B cell (primary cell): ENCODE measurements at regions not wholly inside any gene's neighbourhood (a gene's known extent, or its start where the extent isn't known, plus 50 kb on each side); places are given as distances from the start of the nearest gene placed in this dataset.

ENCODE experiments used
- ATAC-seq: fragments of 200-7000 bp; cut with Tn5 transposase; one replicate; pipeline ENCODE4 v1.10.0; 2021; ENCODE audit warnings: low read depth, mild to moderate bottlenecking, moderate number of reproducible peaks, moderate library complexity
- CTCF ChIA-PET: fragments of 350-600 bp; sonication (Branson Sonifier 250); formaldehyde crosslinking; loops from one replicate; lab custom pipeline; 2021; ENCODE audit warnings: antibody characterized with exemption, inconsistent platforms; lab: Charles Lee
- POLR2A ChIA-PET: fragments of 350-600 bp; sonication (Branson Sonifier 250); formaldehyde crosslinking; loops from one replicate; lab custom pipeline; 2021; ENCODE audit warnings: antibody characterized with exemption; lab: Charles Lee
- DNase-seq: peaks from one replicate; pipeline ENCODE4 v3.0.0; 2013
- H2AFZ ChIP-seq: 2 replicates; pipeline ENCODE4 v1.6.1; 2012; ENCODE audit warnings: mild to moderate bottlenecking, low read depth, low read length; ENCODE audit not compliant: insufficient read depth, poor library complexity, severe bottlenecking
- H3K27ac ChIP-seq, 2 donors: 1 replicate in 1 of 2; 2 replicates in 1 of 2; pipeline ENCODE4 v1.5.1; 2012 to 2013; ENCODE audit warnings: low read length in 2 of 2, mild to moderate bottlenecking in 2 of 2, moderate library complexity in 1 of 2
- H3K27me3 ChIP-seq, 4 experiments: fragments of 200-600 bp in 1 of 4; sonication (generic) in 1 of 4; replicated peaks in 1 of 4; 1 replicate in 2 of 4; 2 replicates in 2 of 4; pipeline versions ENCODE4 v1.6.1 to v1.7.0; 2013 to 2016; ENCODE audit warnings: low read length in 3 of 4, mild to moderate bottlenecking in 2 of 4, mixed read lengths in 1 of 4, moderate library complexity in 1 of 4; ENCODE audit not compliant: insufficient read depth in 4 of 4, control insufficient read depth in 3 of 4; ENCODE audit errors: control extremely low read depth in 1 of 4
- H3K36me3 ChIP-seq, 2 experiments: replicated peaks in 1 of 2; 1 replicate in 1 of 2; 2 replicates in 1 of 2; pipeline versions ENCODE4 v1.6.1 to v1.7.1; 2013; ENCODE audit warnings: low read length in 1 of 2; ENCODE audit not compliant: insufficient read depth in 2 of 2, control insufficient read depth in 1 of 2; ENCODE audit errors: control extremely low read depth in 1 of 2, extremely low read depth in 1 of 2
- H3K4me1 ChIP-seq, 2 donors: fragments of 200-600 bp in 1 of 2; sonication (generic) in 1 of 2; 1 replicate in 1 of 2; 2 replicates in 1 of 2; pipeline versions ENCODE4 v1.5.1 to v1.6.1; 2013 to 2017; ENCODE audit warnings: low read length in 2 of 2; ENCODE audit not compliant: control insufficient read depth in 2 of 2, insufficient read depth in 2 of 2
- H3K4me2 ChIP-seq: replicated peaks from 2 replicates; pipeline ENCODE3; 2012; ENCODE audit warnings: mild to moderate bottlenecking, low read depth, low read length; ENCODE audit not compliant: poor library complexity, severe bottlenecking
- H3K4me3 ChIP-seq, 5 experiments: fragments of 200-600 bp in 1 of 5; sonication (generic) in 1 of 5; 1 replicate in 3 of 5; 2 replicates in 2 of 5; pipeline versions ENCODE4 v1.5.1 to v1.7.0; 2011 to 2016; ENCODE audit warnings: low read length in 4 of 5, mild to moderate bottlenecking in 4 of 5, low read depth in 2 of 5, control low read depth in 1 of 5, moderate library complexity in 1 of 5; ENCODE audit not compliant: insufficient read depth in 1 of 5; ENCODE audit errors: control extremely low read depth in 1 of 5, extremely low read depth in 1 of 5
- H3K79me2 ChIP-seq: fragments of 200-600 bp; sonication (generic); one replicate; pipeline ENCODE4 v1.6.0; 2016; ENCODE audit warnings: low read length; ENCODE audit not compliant: control insufficient read depth, insufficient read depth
- H3K9ac ChIP-seq: fragments of 200-600 bp; sonication (generic); 2 replicates; pipeline ENCODE4 v1.6.1; 2017; ENCODE audit warnings: mild to moderate bottlenecking, low read length, moderate library complexity
- H3K9me3 ChIP-seq, 3 donors: one replicate each; pipeline versions ENCODE4 v1.6.1 to v1.7.1; 2013; ENCODE audit warnings: low read length in 2 of 3; ENCODE audit not compliant: control insufficient read depth in 2 of 3, insufficient read depth in 1 of 3; ENCODE audit errors: control extremely low read depth in 1 of 3
- H4K20me1 ChIP-seq: 2 replicates; pipeline ENCODE4 v1.6.0; 2012; ENCODE audit warnings: mild to moderate bottlenecking, low read length; ENCODE audit not compliant: insufficient read depth, control insufficient read depth, poor library complexity, severe bottlenecking
- H3K27ac Mint-ChIP-seq: one replicate; pipeline ENCODE4 v1.8.0; 2021; ENCODE audit warnings: mixed read lengths
- H3K27me3 Mint-ChIP-seq: one replicate; pipeline ENCODE4 v1.8.0; 2021; ENCODE audit warnings: mixed read lengths
- H3K4me1 Mint-ChIP-seq: one replicate; pipeline ENCODE4 v1.8.0; 2021; ENCODE audit warnings: mixed read lengths
- H3K4me3 Mint-ChIP-seq: one replicate; pipeline ENCODE4 v1.8.0; 2021; ENCODE audit warnings: mixed read lengths
- H3K9me3 Mint-ChIP-seq: one replicate; pipeline ENCODE4 v1.8.0; 2022; ENCODE audit warnings: mixed read lengths; ENCODE audit not compliant: insufficient read depth
- EZH2 ChIP-seq: IDR thresholded peaks from 2 replicates; pipeline ENCODE4 v1.6.1; 2012; ENCODE audit warnings: borderline replicate concordance, low read depth, mild to moderate bottlenecking, moderate library complexity, low read length; ENCODE audit not compliant: insufficient read depth, poor library complexity, severe bottlenecking
- whole genome bisulfite sequencing: methylation state at CpG from one replicate; pipeline ENCODE4 v1.1.5; 2013; ENCODE audit warnings: missing lambda C conversion rate; ENCODE audit not compliant: insufficient coverage; 5-methylcytosine and 5-hydroxymethylcytosine counted together
- intact Hi-C: fragments of 100-400 bp; cut with micrococcal nuclease; formaldehyde crosslinking; loops from one replicate; pipeline ENCODE4 v1.10.0; 2022
- TF ChIP-seq, protein P1 (sequence below): fragments of 200-600 bp; IDR thresholded peaks from one replicate; pipeline ENCODE4 v1.8.0; 2022; ENCODE audit warnings: antibody characterized with exemption, mild to moderate bottlenecking

DNA sequence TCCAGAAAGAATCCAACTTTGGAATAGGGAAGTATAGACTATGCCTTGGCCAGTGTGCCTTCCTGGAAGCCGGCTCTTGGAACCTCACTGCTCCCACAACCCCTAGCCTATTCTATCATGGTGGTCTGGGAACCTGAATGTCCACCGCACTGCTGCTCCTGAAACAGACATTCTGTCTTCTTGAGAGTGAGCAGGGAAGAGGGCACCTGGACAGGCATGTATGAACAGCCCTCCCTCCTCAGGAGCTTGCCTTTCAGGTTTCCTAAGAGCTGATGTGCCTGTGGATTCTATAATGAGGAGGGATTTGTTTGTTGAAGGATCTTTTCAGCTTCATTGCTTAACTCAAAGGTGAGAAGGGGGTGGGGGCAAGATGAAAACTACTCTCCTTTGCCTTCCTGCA is 55.1 kb upstream of the XPA start:
- Histone ChIP-seq H3K36me3 (no peaks in the 10 kb centered on the region), H4K20me1 (no peaks in the 10 kb centered on the region), H3K27ac (no peak overlapping the region), H3K9me3 (no peaks in the 10 kb centered on the region), H3K27me3 (peaks cover 0 to 14% (median 8%) of the 10 kb centered on the region in 4 experiments), H3K4me3 (no peak overlapping the region), H3K79me2 (no peaks in the 10 kb centered on the region), H2AFZ (no peak overlapping the region), H3K4me2 (no peak overlapping the region), H3K9ac (no peak overlapping the region), H3K4me1 (no peaks in the 10 kb centered on the region)
- POLR2A ChIA-PET: no interaction called here
- no peaks in the 10 kb centered on the region for H3K9me3 Mint-ChIP-seq
- H3K27ac Mint-ChIP-seq: no peak overlapping the region
- intact Hi-C loops: no loop called here
- no peak overlapping the region for H3K4me3 Mint-ChIP-seq
- CTCF ChIA-PET: interaction anchor here (1.3 kb wide), 1 partner anchor 38 kb away, joined by 3 read pairs; no protein-coding TSS in a partner anchor
- peaks cover 7% of the 10 kb centered on the region for H3K27me3 Mint-ChIP-seq
- TF ChIP-seq, protein P1, sequence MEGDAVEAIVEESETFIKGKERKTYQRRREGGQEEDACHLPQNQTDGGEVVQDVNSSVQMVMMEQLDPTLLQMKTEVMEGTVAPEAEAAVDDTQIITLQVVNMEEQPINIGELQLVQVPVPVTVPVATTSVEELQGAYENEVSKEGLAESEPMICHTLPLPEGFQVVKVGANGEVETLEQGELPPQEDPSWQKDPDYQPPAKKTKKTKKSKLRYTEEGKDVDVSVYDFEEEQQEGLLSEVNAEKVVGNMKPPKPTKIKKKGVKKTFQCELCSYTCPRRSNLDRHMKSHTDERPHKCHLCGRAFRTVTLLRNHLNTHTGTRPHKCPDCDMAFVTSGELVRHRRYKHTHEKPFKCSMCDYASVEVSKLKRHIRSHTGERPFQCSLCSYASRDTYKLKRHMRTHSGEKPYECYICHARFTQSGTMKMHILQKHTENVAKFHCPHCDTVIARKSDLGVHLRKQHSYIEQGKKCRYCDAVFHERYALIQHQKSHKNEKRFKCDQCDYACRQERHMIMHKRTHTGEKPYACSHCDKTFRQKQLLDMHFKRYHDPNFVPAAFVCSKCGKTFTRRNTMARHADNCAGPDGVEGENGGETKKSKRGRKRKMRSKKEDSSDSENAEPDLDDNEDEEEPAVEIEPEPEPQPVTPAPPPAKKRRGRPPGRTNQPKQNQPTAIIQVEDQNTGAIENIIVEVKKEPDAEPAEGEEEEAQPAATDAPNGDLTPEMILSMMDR: no peak
- no peak for TF ChIP-seq EZH2
- DNase-seq (no peak), ATAC-seq (no peak)
- no CpG with 5 or more reads among the region's 2 CpGs for WGBS
- no peaks in the 10 kb centered on the region for H3K4me1 Mint-ChIP-seq

DNA sequence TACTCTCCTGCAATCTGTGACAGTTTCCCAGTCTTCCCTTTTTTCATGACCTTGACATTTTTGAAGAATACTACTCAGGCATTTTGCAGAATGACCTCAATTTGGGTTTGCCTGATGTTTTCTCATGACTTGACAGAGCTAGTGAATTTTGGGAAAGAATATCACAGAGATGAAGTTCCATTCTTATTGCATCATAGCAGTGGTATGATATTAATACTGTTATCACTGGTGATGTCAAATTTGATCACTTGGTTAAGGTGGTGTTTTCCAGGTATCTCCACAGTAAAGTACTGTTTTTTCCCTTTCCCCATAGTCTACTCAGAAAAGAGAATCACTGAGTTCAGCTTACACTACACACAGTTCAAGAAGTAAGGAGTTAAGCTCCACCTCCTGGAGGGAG is 56.2 kb upstream of the XPA start:
- ATAC-seq (no peak), DNase-seq (no peak)
- H3K9me3 Mint-ChIP-seq: no peaks in the 10 kb centered on the region
- no peak overlapping the region for H3K9ac ChIP-seq
- no peak overlapping the region for H3K4me3 Mint-ChIP-seq
- H3K4me1 Mint-ChIP-seq: no peaks in the 10 kb centered on the region
- ChIA-PET CTCF (no interaction called here), POLR2A (no interaction called here)
- H3K79me2 ChIP-seq: no peaks in the 10 kb centered on the region
- no peak overlapping the region for H3K4me3 ChIP-seq
- no peaks in the 10 kb centered on the region for H3K9me3 ChIP-seq
- no peaks in the 10 kb centered on the region for H3K36me3 ChIP-seq
- intact Hi-C loops: no loop called here
- H3K27ac Mint-ChIP-seq: no peak overlapping the region
- peaks cover 0 to 14% (median 7%) of the 10 kb centered on the region in 4 experiments for H3K27me3 ChIP-seq
- no peak overlapping the region for H3K4me2 ChIP-seq
- no peaks in the 10 kb centered on the region for H3K4me1 ChIP-seq
- no peak overlapping the region for H3K27ac ChIP-seq
- H2AFZ ChIP-seq: no peak overlapping the region
- no peak for TF ChIP-seq EZH2
- TF ChIP-seq, protein P1: no peak
- peaks cover 11% of the 10 kb centered on the region for H3K27me3 Mint-ChIP-seq
- no peaks in the 10 kb centered on the region for H4K20me1 ChIP-seq
